ENCODE measurements at regions not wholly inside any gene's neighbourhood (a gene's known extent, or its start where the extent isn't known, plus 50 kb on each side); places are given as distances from the start of the nearest gene placed in this dataset.

DNA sequence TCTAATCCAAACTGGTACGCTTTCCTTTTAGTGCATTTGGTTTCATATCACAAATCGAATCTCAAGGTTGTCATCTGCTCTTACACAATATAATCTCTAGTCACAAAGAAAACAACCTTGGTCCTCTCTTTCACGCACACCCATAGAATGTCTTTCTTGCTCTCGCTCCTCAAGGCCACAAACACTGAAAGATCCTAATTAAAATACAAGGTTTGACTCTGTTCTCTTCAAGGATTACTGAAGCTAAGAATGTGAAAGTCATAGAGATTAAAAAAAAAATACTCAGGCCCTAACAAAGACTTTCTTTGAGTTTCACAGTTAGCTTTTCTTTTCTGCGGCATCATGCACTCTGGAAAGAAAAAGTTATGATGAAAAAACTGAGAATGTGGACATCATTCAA, 891.5 kb downstream of the EFNB2 start (continued):
- TF ChIP-seq TCF7L2 (IDR thresholded peaks at IDR 0.05; ENCODE audit: borderline replicate concordance, extremely low read depth, insufficient read depth, insufficient read length) (no peak), CBX3 (IDR thresholded peaks at IDR 0.05; ENCODE audit: low read depth) (no peak), ELF1 (IDR thresholded peaks at IDR 0.05; ENCODE audit: borderline replicate concordance, low read depth) (no peak), RAD21 (IDR thresholded peaks at IDR 0.05; ENCODE audit: low read depth) (no peak)

DNA sequence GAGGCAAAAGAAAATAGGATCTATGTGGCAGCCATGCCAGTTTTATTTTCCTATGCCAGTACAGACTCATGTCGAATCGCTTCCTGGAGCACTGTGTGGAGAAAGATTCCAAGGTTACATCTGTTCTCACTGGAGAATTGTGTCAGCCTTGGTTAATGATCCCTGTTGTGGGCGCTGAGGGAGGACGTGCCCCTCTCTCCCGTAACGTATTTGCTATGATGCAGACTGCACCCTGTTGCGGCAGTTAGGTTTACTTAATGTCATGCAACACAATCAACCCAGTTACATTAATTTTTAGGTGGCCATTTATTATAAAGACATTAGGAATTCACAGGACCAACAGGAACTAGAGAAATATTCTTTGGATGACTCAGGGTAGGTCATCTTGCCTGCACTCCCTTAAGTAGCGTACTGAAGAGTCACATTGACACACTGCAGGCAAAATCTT, 892.9 kb downstream of the EFNB2 start:
- DNase-seq (ENCODE audit: low read depth, low spot score) (no peak), ATAC-seq (no peak)
- Histone ChIP-seq H2AFZ (ENCODE audit: low read depth, low read length, poor library complexity, severe bottlenecking) (no peak overlapping the region), H3K4me3 (replicated peaks in 1 of 2; ENCODE audit: low read depth in 1 of 2, low read length in 2 of 2) (no peak overlapping the region), H3K27ac (ENCODE audit: low read depth, low read length) (no peak overlapping the region), H3K4me1 (ENCODE audit: control insufficient read depth in 1 of 2, insufficient read depth in 2 of 2, low read length in 2 of 2) (peaks cover 0 to 6% of the 10 kb centered on the region in 2 experiments; a peak in 1 of 4 replicates), H3K4me2 (ENCODE audit: low read length) (no peak overlapping the region), H3K9me3 (ENCODE audit: control insufficient read depth in 1 of 2, insufficient read depth in 1 of 2, low read depth in 1 of 2, low read length in 2 of 2) (no peaks in the 10 kb centered on the region), H4K20me1 (ENCODE audit: insufficient read depth) (no peaks in the 10 kb centered on the region), H3K36me3 (ENCODE audit: control insufficient read depth in 1 of 2, insufficient read depth in 2 of 2, low read length in 2 of 2) (no peaks in the 10 kb centered on the region), H3K79me2 (ENCODE audit: insufficient read depth, low read length) (no peaks in the 10 kb centered on the region), H3K9ac (ENCODE audit: low read length) (no peak overlapping the region), H3K27me3 (ENCODE audit: insufficient read depth, low read length) (no peaks in the 10 kb centered on the region), H3K9me2 (ENCODE audit: insufficient read depth) (no peaks in the 10 kb centered on the region)
- TF ChIP-seq ZNF274 (IDR thresholded peaks at IDR 0.05; ENCODE audit: low read depth, low read length) (no peak), ZFX (IDR thresholded peaks at IDR 0.05) (no peak), SP1 (IDR thresholded peaks at IDR 0.05; ENCODE audit: low read depth) (no peak), SRF (IDR thresholded peaks at IDR 0.05; ENCODE audit: low read depth) (no peak), JUND (IDR thresholded peaks at IDR 0.05) (no peak), ELF1 (IDR thresholded peaks at IDR 0.05; ENCODE audit: borderline replicate concordance, low read depth) (no peak), POLR2A (IDR thresholded peaks at IDR 0.05; ENCODE audit: borderline replicate concordance, extremely low read depth, insufficient read depth, insufficient read length) (no peak)
- intact Hi-C loops (cut with micrococcal nuclease) = no loop called here
- CTCF ChIA-PET = no interaction called here
- RAD21 ChIA-PET (ENCODE audit: low non-redundant PET in 1 of 2, low total read pairs in 2 of 2, uncharacterized antibody in 2 of 2, unreplicated experiment in 2 of 2) = no interaction called here
- POLR2A ChIA-PET = no interaction called here
- BruUV-seq (replicated peaks) = no TSS peak

DNA sequence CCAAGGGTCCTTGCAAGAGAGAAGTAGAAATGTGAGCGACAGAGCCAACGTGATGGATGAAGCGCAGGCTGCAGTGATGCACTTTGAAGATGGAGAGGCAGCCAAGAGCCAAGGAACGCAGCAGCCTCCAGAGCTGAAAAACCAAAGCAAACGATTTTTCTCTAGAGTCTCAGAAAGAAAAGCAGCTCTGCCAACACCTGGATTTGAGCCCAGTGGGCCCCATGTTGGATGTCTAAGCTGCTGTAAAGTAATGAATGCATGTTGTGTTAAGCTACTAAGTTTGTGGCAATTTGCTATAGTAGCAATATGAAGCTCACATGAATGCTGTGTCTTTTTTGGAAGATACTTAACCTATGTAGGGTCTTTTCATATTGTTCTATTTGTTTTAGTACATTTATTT, 894.3 kb downstream of the EFNB2 start:
- no peak for ATAC-seq
- no peak overlapping the region for H2AFZ ChIP-seq (ENCODE audit: low read depth, low read length, poor library complexity, severe bottlenecking)
- H3K4me1 ChIP-seq (ENCODE audit: control insufficient read depth in 1 of 2, insufficient read depth in 2 of 2, low read length in 2 of 2) = peaks cover 0 to 6% of the 10 kb centered on the region in 2 experiments; a peak in 1 of 4 replicates
- intact Hi-C loops (cut with micrococcal nuclease) = no loop called here
- no peaks in the 10 kb centered on the region for H3K9me3 ChIP-seq (ENCODE audit: control insufficient read depth in 1 of 2, insufficient read depth in 1 of 2, low read depth in 1 of 2, low read length in 2 of 2)
- no peak overlapping the region for H3K4me2 ChIP-seq (ENCODE audit: low read length)
- H4K20me1 ChIP-seq (ENCODE audit: insufficient read depth) = no peaks in the 10 kb centered on the region
- no peak for TF ChIP-seq CBX3 (IDR thresholded peaks at IDR 0.05; ENCODE audit: low read depth)
- CTCF ChIA-PET = no interaction called here
- H3K36me3 ChIP-seq (ENCODE audit: control insufficient read depth in 1 of 2, insufficient read depth in 2 of 2, low read length in 2 of 2) = no peaks in the 10 kb centered on the region
- H3K27ac ChIP-seq (ENCODE audit: low read depth, low read length) = no peak overlapping the region
- RAD21 ChIA-PET (ENCODE audit: low non-redundant PET in 1 of 2, low total read pairs in 2 of 2, uncharacterized antibody in 2 of 2, unreplicated experiment in 2 of 2) = no interaction called here
- no peak overlapping the region for H3K4me3 ChIP-seq (replicated peaks in 1 of 2; ENCODE audit: low read depth in 1 of 2, low read length in 2 of 2)
- H3K79me2 ChIP-seq (ENCODE audit: insufficient read depth, low read length) = no peaks in the 10 kb centered on the region
- BruUV-seq (replicated peaks) = no TSS peak
- H3K9me2 ChIP-seq (ENCODE audit: insufficient read depth) = no peaks in the 10 kb centered on the region
- DNase-seq (ENCODE audit: low read depth, low spot score) = no peak
- H3K9ac ChIP-seq (ENCODE audit: low read length) = no peak overlapping the region
- H3K27me3 ChIP-seq (ENCODE audit: insufficient read depth, low read length) = no peaks in the 10 kb centered on the region
- POLR2A ChIA-PET = no interaction called here

All from HCT116 (cell line).